Natural killer cell (primary cell): ENCODE measurements at regions not wholly inside any gene's neighbourhood (a gene's known extent, or its start where the extent isn't known, plus 50 kb on each side); places are given as distances from the start of the nearest gene placed in this dataset.

Source experiments
- ATAC-seq, 3 donors: fragments of 150-1000 bp in 2 of 3; fragments of 200-7000 bp in 1 of 3; cut with Tn5 transposase; 1 replicate in 1 of 3; 2 replicates in 2 of 3; pipeline ENCODE4 v1.10.0; 2021; ENCODE audit warnings: mild to moderate bottlenecking in 2 of 3, moderate library complexity in 2 of 3
- DNase-seq, 2 donors: peaks; one replicate each; pipeline versions ENCODE4 v3.0.0 to v3.0.0-alpha.2; 2013 to 2021; ENCODE audit warnings: mixed read lengths in 1 of 2
- H3K27ac ChIP-seq: one replicate; pipeline ENCODE4 v1.5.1; 2013; ENCODE audit warnings: mild to moderate bottlenecking, low read length
- H3K27me3 ChIP-seq: one replicate; pipeline ENCODE4 v1.6.1; 2013; ENCODE audit warnings: low read length; ENCODE audit not compliant: control insufficient read depth, insufficient read depth
- H3K36me3 ChIP-seq: one replicate; pipeline ENCODE4 v1.6.1; 2013; ENCODE audit warnings: low read length; ENCODE audit not compliant: control insufficient read depth, insufficient read depth
- H3K4me1 ChIP-seq: one replicate; pipeline ENCODE4 v1.6.1; 2013; ENCODE audit warnings: low read length; ENCODE audit not compliant: control insufficient read depth, insufficient read depth
- H3K4me3 ChIP-seq: one replicate; pipeline ENCODE4 v1.5.1; 2013; ENCODE audit warnings: low read length
- H3K9me3 ChIP-seq: one replicate; pipeline ENCODE4 v1.6.1; 2013; ENCODE audit warnings: low read length; ENCODE audit not compliant: control insufficient read depth, insufficient read depth
- H3K27ac Mint-ChIP-seq, 2 donors: one replicate each; pipeline ENCODE4 v1.8.0; 2022; ENCODE audit warnings: mild to moderate bottlenecking in 2 of 2, mixed read lengths in 2 of 2, moderate library complexity in 1 of 2
- H3K27me3 Mint-ChIP-seq, 2 donors: one replicate each; pipeline ENCODE4 v1.8.0; 2022; ENCODE audit warnings: low read depth in 2 of 2, mixed read lengths in 2 of 2
- H3K36me3 Mint-ChIP-seq: one replicate; pipeline ENCODE4 v1.8.0; 2022; ENCODE audit warnings: mixed read lengths
- H3K4me1 Mint-ChIP-seq, 2 donors: one replicate each; pipeline ENCODE4 v1.8.0; 2022; ENCODE audit warnings: mixed read lengths in 2 of 2
- H3K4me3 Mint-ChIP-seq: one replicate; pipeline ENCODE4 v1.8.0; 2022; ENCODE audit warnings: mild to moderate bottlenecking, moderate library complexity, mixed read lengths
- H3K9me3 Mint-ChIP-seq, 2 donors: one replicate each; pipeline ENCODE4 v1.8.0; 2022; ENCODE audit warnings: mixed read lengths in 2 of 2
- CTCF ChIP-seq: fragments of 200-600 bp; IDR thresholded peaks from one replicate; pipeline ENCODE4 v1.8.0; 2022; ENCODE audit warnings: antibody characterized with exemption
- WGBS: methylation state at CpG from one replicate; pipeline ENCODE4 v1.1.7; 2013; ENCODE audit warnings: missing lambda C conversion rate; ENCODE audit not compliant: insufficient coverage; 5-methylcytosine and 5-hydroxymethylcytosine counted together
- intact Hi-C: fragments of 100-400 bp; cut with micrococcal nuclease; formaldehyde crosslinking; loops from one replicate; pipeline ENCODE4 v1.14.2; 2022

- ATAC-seq = no peak
- Mint-ChIP-seq H3K9me3 (peaks cover 9 to 29% of the 10 kb centered on the region in 2 donors), H3K27me3 (no peaks in the 10 kb centered on the region), H3K27ac (no peak overlapping the region), H3K36me3 (peaks cover 14% of the 10 kb centered on the region), H3K4me3 (no peak overlapping the region), H3K4me1 (no peaks in the 10 kb centered on the region)
- intact Hi-C loops = no loop called here
- Histone ChIP-seq H3K4me1 (no peaks in the 10 kb centered on the region), H3K27me3 (no peaks in the 10 kb centered on the region), H3K4me3 (no peak overlapping the region), H3K36me3 (no peaks in the 10 kb centered on the region), H3K27ac (no peak overlapping the region), H3K9me3 (peaks cover 11% of the 10 kb centered on the region)
- no peak for TF ChIP-seq CTCF
- 79% methylated on average over 5 of the region's 5 CpGs for WGBS
- no peak for DNase-seq
Measured at GRCh38 chr3:166052440-166052839, 215.2 kb upstream of the BCHE start.

DNA sequence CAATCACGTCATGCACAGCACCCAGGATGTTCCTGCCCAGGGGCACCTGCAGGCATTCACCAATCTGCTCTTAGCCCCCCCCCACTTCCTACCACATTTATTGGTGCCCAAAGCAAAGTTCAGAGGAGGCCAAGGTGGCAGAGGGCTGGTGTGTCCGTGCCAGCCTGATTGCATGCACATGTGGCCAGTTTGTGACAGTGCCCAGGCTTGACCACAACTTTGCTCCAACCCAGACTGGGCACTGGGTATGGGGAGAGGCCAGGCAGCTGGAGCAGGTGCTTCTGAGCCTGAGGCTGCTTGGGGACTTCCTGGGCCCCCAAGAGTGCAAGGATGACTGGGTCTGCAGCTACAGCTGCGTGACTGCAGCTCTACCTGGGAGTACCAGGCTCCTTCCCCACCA, 192.3 kb upstream of the BCHE start:
- peaks cover 19% of the 10 kb centered on the region for H3K9me3 ChIP-seq
- no peak overlapping the region for H3K4me3 ChIP-seq
- H3K27ac Mint-ChIP-seq = no peak overlapping the region
- no peaks in the 10 kb centered on the region for H3K4me1 ChIP-seq
- DNase-seq (no peak), ATAC-seq (no peak)
- H3K36me3 ChIP-seq = no peaks in the 10 kb centered on the region
- no peak for TF ChIP-seq CTCF
- H3K27ac ChIP-seq = no peak overlapping the region
- no peak overlapping the region for H3K4me3 Mint-ChIP-seq
- WGBS = 51% methylated on average over 3 of the region's 3 CpGs
- peaks cover 13 to 19% of the 10 kb centered on the region in 2 donors for H3K9me3 Mint-ChIP-seq
- no peaks in the 10 kb centered on the region for H3K27me3 ChIP-seq
- H3K36me3 Mint-ChIP-seq = no peaks in the 10 kb centered on the region
- H3K4me1 Mint-ChIP-seq = no peaks in the 10 kb centered on the region
- intact Hi-C loops = no loop called here
- H3K27me3 Mint-ChIP-seq = no peaks in the 10 kb centered on the region

- Histone ChIP-seq H3K27ac (no peak overlapping the region), H3K27me3 (no peaks in the 10 kb centered on the region), H3K36me3 (no peaks in the 10 kb centered on the region), H3K9me3 (peaks cover 3% of the 10 kb centered on the region), H3K4me1 (no peaks in the 10 kb centered on the region), H3K4me3 (no peak overlapping the region)
- intact Hi-C loops = no loop called here
- H3K9me3 Mint-ChIP-seq = peaks cover 6 to 7% of the 10 kb centered on the region in 2 donors
- H3K4me1 Mint-ChIP-seq = no peaks in the 10 kb centered on the region
- H3K4me3 Mint-ChIP-seq = no peak overlapping the region
- H3K27ac Mint-ChIP-seq = no peak overlapping the region
- DNase-seq = no peak
- no peak for ATAC-seq
- H3K27me3 Mint-ChIP-seq = no peaks in the 10 kb centered on the region
- no peaks in the 10 kb centered on the region for H3K36me3 Mint-ChIP-seq
- no peak for TF ChIP-seq CTCF
- WGBS = no CpG with 5 or more reads among the region's 1 CpG
Measured at GRCh38 chr3:166013073-166013679, 176.0 kb upstream of the BCHE start.

DNA sequence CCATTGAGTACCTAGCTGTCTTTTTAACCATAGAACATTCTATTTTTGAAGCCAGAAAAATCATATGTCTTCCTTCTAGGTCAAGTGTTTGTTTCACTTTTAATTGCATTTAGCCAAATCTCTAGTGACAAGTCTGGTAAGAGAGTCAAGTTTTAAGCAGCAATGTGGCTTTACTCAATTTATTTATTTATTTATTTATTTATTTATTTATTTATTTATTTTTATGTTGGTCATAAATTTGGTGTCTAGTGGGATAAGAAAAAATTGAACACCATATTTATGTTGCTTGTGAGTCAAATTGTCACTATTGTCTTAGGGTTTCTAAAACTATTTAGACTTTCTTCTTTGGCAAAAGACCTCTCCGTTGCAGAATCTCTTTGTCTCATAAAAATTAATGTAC, 174.5 kb upstream of the BCHE start:
- H3K4me1 ChIP-seq = no peaks in the 10 kb centered on the region
- WGBS = 83% methylated on average over 1 of the region's 1 CpG

More for the DNA sequence above, 174.5 kb upstream of the BCHE start:
- no peak overlapping the region for H3K4me3 Mint-ChIP-seq
- ATAC-seq (no peak), DNase-seq (no peak)
- no peak overlapping the region for H3K27ac Mint-ChIP-seq
- no peak overlapping the region for H3K4me3 ChIP-seq
- no peak overlapping the region for H3K27ac ChIP-seq
- H3K4me1 Mint-ChIP-seq = no peaks in the 10 kb centered on the region
- no peaks in the 10 kb centered on the region for H3K27me3 ChIP-seq
- TF ChIP-seq CTCF = no peak
- no peaks in the 10 kb centered on the region for H3K27me3 Mint-ChIP-seq
- no peaks in the 10 kb centered on the region for H3K36me3 ChIP-seq
- peaks cover 3% of the 10 kb centered on the region for H3K9me3 ChIP-seq
- peaks cover 4 to 6% of the 10 kb centered on the region in 2 donors for H3K9me3 Mint-ChIP-seq
- peaks cover 9% of the 10 kb centered on the region for H3K36me3 Mint-ChIP-seq
- intact Hi-C loops = no loop called here
